CD4-positive, alpha-beta T cell (primary cell): ENCODE measurements at regions not wholly inside any gene's neighbourhood (a gene's known extent, or its start where the extent isn't known, plus 50 kb on each side); places are given as distances from the start of the nearest gene placed in this dataset.

ENCODE experiments used
- ATAC-seq: fragments of 200-7000 bp; cut with Tn5 transposase; one replicate; pipeline ENCODE4 v1.10.0; 2022; ENCODE audit warnings: mild to moderate bottlenecking; ENCODE audit not compliant: poor library complexity
- CTCF ChIA-PET: fragments of 350-600 bp; sonication (Branson Sonifier 250); formaldehyde crosslinking; loops from one replicate; lab custom pipeline; 2021; ENCODE audit warnings: antibody characterized with exemption, inconsistent platforms; lab: Charles Lee
- POLR2A ChIA-PET: fragments of 350-600 bp; sonication (Branson Sonifier 250); formaldehyde crosslinking; loops from one replicate; lab custom pipeline; 2021; ENCODE audit warnings: antibody characterized with exemption, inconsistent platforms; lab: Charles Lee
- DNase-seq, 14 experiments: peaks; one replicate each; pipeline ENCODE4 v3.0.0-alpha.2; 2013 to 2020; ENCODE audit warnings: mixed read lengths in 2 of 14
- H3K27ac ChIP-seq, 2 donors: one replicate each; pipeline versions ENCODE4 v1.5.1 to v1.7.0; 2013; ENCODE audit warnings: low read length in 2 of 2, low read depth in 1 of 2, mild to moderate bottlenecking in 1 of 2
- H3K27me3 ChIP-seq, 2 experiments: 1 replicate in 1 of 2; 2 replicates in 1 of 2; pipeline versions ENCODE4 v1.6.1 to v1.7.0; 2013; ENCODE audit warnings: low read length in 2 of 2, control low read depth in 1 of 2, mild to moderate bottlenecking in 1 of 2, moderate library complexity in 1 of 2; ENCODE audit not compliant: insufficient read depth in 2 of 2, control insufficient read depth in 1 of 2
- H3K36me3 ChIP-seq: one replicate; pipeline ENCODE4 v1.6.1; 2013; ENCODE audit warnings: low read length, control low read depth; ENCODE audit not compliant: insufficient read depth
- H3K4me1 ChIP-seq: one replicate; pipeline ENCODE4 v1.6.1; 2013; ENCODE audit warnings: low read length, control low read depth; ENCODE audit not compliant: insufficient read depth
- H3K4me3 ChIP-seq: one replicate; pipeline ENCODE4 v1.5.1; 2013; ENCODE audit warnings: mild to moderate bottlenecking, low read length, moderate library complexity
- H3K9me3 ChIP-seq, 2 experiments: 1 replicate in 1 of 2; 2 replicates in 1 of 2; pipeline versions ENCODE4 v1.6.1 to v1.7.0; 2013; ENCODE audit warnings: low read length in 2 of 2, mild to moderate bottlenecking in 2 of 2, control low read depth in 1 of 2, moderate library complexity in 1 of 2; ENCODE audit not compliant: control insufficient read depth in 1 of 2, insufficient read depth in 1 of 2
- H3K27ac Mint-ChIP-seq: one replicate; pipeline ENCODE4 v1.8.0; 2020; ENCODE audit warnings: mixed read lengths
- H3K27me3 Mint-ChIP-seq: one replicate; pipeline ENCODE4 v1.8.0; 2021; ENCODE audit warnings: mixed read lengths
- H3K36me3 Mint-ChIP-seq: one replicate; pipeline ENCODE4 v1.8.0; 2021; ENCODE audit warnings: low read depth, mixed read lengths
- H3K4me1 Mint-ChIP-seq: one replicate; pipeline ENCODE4 v1.8.0; 2021; ENCODE audit warnings: low read depth, mixed read lengths
- H3K4me3 Mint-ChIP-seq: one replicate; pipeline ENCODE4 v1.8.0; 2020; ENCODE audit warnings: mild to moderate bottlenecking, mixed read lengths
- H3K9me3 Mint-ChIP-seq: one replicate; pipeline ENCODE4 v1.8.0; 2020; ENCODE audit warnings: mixed read lengths
- intact Hi-C, 2 experiments: fragments of 100-400 bp; cut with DNase I in 1 of 2; cut with micrococcal nuclease in 1 of 2; formaldehyde crosslinking; loops; one replicate each; pipeline versions ENCODE4 v1.15.1 to v1.9.0; 2023 to 2025; cut with DNase I, micrococcal nuclease
- TF ChIP-seq, protein P1 (sequence below): fragments of 200-600 bp; IDR thresholded peaks from one replicate; pipeline ENCODE4 v1.8.0; 2022; ENCODE audit warnings: antibody characterized with exemption, mild to moderate bottlenecking

DNA sequence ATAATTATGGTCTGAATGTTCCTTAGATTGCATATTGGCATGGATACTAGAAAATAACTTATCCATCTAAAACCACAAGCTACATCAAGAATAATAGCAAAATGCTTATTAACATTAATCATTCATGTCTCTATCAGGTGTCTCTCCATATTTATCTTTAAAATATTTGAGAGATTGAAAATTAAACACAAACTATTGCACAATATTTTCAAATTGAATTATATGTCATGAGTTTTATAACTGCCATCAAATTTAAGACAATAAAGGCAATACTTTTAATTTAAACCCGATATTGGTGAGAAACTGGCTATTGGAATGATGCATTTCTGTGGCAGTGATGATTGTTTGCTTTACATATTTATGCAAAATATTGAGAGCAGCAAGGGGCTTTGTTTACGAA lies 1506.8 kb upstream of the B3GALT2 start:
- Mint-ChIP-seq H3K4me3 (no peak overlapping the region), H3K27ac (no peak overlapping the region), H3K27me3 (no peaks in the 10 kb centered on the region), H3K4me1 (no peaks in the 10 kb centered on the region), H3K36me3 (no peaks in the 10 kb centered on the region), H3K9me3 (no peaks in the 10 kb centered on the region)
- intact Hi-C loops: no loop called here
- Histone ChIP-seq H3K27me3 (no peaks in the 10 kb centered on the region), H3K4me3 (no peak overlapping the region), H3K9me3 (no peaks in the 10 kb centered on the region), H3K27ac (no peak overlapping the region), H3K4me1 (no peaks in the 10 kb centered on the region), H3K36me3 (no peaks in the 10 kb centered on the region)
- DNase-seq (no peak), ATAC-seq (no peak)
- TF ChIP-seq, protein P1, sequence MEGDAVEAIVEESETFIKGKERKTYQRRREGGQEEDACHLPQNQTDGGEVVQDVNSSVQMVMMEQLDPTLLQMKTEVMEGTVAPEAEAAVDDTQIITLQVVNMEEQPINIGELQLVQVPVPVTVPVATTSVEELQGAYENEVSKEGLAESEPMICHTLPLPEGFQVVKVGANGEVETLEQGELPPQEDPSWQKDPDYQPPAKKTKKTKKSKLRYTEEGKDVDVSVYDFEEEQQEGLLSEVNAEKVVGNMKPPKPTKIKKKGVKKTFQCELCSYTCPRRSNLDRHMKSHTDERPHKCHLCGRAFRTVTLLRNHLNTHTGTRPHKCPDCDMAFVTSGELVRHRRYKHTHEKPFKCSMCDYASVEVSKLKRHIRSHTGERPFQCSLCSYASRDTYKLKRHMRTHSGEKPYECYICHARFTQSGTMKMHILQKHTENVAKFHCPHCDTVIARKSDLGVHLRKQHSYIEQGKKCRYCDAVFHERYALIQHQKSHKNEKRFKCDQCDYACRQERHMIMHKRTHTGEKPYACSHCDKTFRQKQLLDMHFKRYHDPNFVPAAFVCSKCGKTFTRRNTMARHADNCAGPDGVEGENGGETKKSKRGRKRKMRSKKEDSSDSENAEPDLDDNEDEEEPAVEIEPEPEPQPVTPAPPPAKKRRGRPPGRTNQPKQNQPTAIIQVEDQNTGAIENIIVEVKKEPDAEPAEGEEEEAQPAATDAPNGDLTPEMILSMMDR: no peak
- POLR2A ChIA-PET: no interaction called here
- CTCF ChIA-PET: no interaction called here

DNA sequence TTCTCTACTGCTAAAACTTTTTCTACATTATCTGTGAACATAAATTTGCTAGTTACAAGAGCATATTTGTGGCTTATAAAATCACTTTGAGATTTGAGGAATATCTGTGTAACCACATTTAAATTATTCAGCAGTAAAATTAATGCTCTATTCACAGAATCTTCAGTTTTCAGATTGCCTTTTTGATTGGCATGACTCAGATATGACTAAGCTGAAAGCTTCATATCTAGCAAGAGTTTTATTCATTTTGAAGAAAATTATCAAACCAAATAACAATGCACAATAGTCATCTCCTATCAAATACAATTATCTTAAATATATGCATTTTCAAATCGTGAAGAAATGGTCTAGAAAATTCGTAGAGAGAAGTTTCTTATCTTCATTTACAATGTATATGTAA lies 1498.2 kb upstream of the B3GALT2 start:
- no peaks in the 10 kb centered on the region for H3K4me1 Mint-ChIP-seq
- no peak overlapping the region for H3K27ac Mint-ChIP-seq
- TF ChIP-seq, protein P1: no peak
- ChIA-PET POLR2A (no interaction called here), CTCF (no interaction called here)
- H3K4me1 ChIP-seq: no peaks in the 10 kb centered on the region
- no peaks in the 10 kb centered on the region for H3K9me3 ChIP-seq
- H3K4me3 Mint-ChIP-seq: no peak overlapping the region
- no peak for DNase-seq
- ATAC-seq: no peak
- no peak overlapping the region for H3K4me3 ChIP-seq
- H3K9me3 Mint-ChIP-seq: no peaks in the 10 kb centered on the region
- no peaks in the 10 kb centered on the region for H3K27me3 ChIP-seq
- no peaks in the 10 kb centered on the region for H3K27me3 Mint-ChIP-seq
- intact Hi-C loops: no loop called here
- no peak overlapping the region for H3K27ac ChIP-seq
- no peaks in the 10 kb centered on the region for H3K36me3 Mint-ChIP-seq
- no peaks in the 10 kb centered on the region for H3K36me3 ChIP-seq

DNA sequence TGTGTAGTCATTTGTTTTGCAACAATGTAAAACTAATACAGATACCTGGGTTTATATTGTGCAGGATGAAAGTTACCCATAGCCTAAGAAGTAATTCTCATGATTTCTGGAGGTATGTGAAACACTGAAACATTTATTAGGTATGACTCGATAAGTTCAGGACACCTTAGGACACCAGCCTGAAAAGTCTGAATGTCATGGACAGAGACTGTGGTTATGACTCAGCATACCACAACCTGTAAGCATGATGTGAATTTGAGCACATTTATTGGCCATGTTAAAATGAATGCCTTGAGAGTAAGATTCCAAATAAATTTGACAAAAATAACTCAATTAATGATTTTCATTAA lies 1471.7 kb upstream of the B3GALT2 start:
- no peaks in the 10 kb centered on the region for H3K4me1 ChIP-seq
- no peak overlapping the region for H3K27ac ChIP-seq
- ChIA-PET POLR2A (no interaction called here), CTCF (no interaction called here)
- Mint-ChIP-seq H3K4me1 (no peaks in the 10 kb centered on the region), H3K27me3 (no peaks in the 10 kb centered on the region), H3K36me3 (no peaks in the 10 kb centered on the region), H3K27ac (no peak overlapping the region), H3K4me3 (no peak overlapping the region), H3K9me3 (no peaks in the 10 kb centered on the region)
- TF ChIP-seq, protein P1: no peak
- intact Hi-C loops: no loop called here
- no peaks in the 10 kb centered on the region for H3K36me3 ChIP-seq
- H3K4me3 ChIP-seq: no peak overlapping the region
- no peak for DNase-seq
- H3K9me3 ChIP-seq: no peaks in the 10 kb centered on the region
- no peaks in the 10 kb centered on the region for H3K27me3 ChIP-seq
- ATAC-seq: no peak
